OCI-LY1 (cell line): ENCODE measurements at regions not wholly inside any gene's neighbourhood (a gene's known extent, or its start where the extent isn't known, plus 50 kb on each side); places are given as distances from the start of the nearest gene placed in this dataset.
"Not testable (repeated sequence)": the region's sequence is repeated elsewhere in the genome, so short reads cannot be mapped to it uniquely, and the experiment has no call there.

Source experiments
- H2AFZ ChIP-seq: fragments of 200-600 bp; sonication (generic), shearing (Covaris generic); 2 replicates; pipeline ENCODE4 v1.6.0; 2014; ENCODE audit warnings: antibody characterized with exemption, mild to moderate bottlenecking, low read length
- H3F3A ChIP-seq: fragments of 200-600 bp; sonication (generic), shearing (Covaris generic); 2 replicates; pipeline ENCODE4 v1.6.0; 2014; ENCODE audit warnings: mild to moderate bottlenecking, antibody characterized with exemption, low read length, moderate library complexity; ENCODE audit not compliant: insufficient read depth
- H3K27ac ChIP-seq: fragments of 200-600 bp; sonication (generic); 2 replicates; pipeline ENCODE4 v1.5.1; 2014; ENCODE audit warnings: low read length, mixed run types, mild to moderate bottlenecking, low read depth; ENCODE audit not compliant: poor library complexity, severe bottlenecking
- H3K27me3 ChIP-seq: fragments of 200-600 bp; sonication (generic); 2 replicates; pipeline ENCODE4 v1.6.0; 2014; ENCODE audit warnings: antibody characterized with exemption, mild to moderate bottlenecking, low read length, moderate library complexity; ENCODE audit not compliant: insufficient read depth
- H3K36me3 ChIP-seq: fragments of 200-600 bp; sonication (generic); 2 replicates; pipeline ENCODE4 v1.6.1; 2014; ENCODE audit warnings: mild to moderate bottlenecking, antibody characterized with exemption, low read length, moderate library complexity, mixed read lengths; ENCODE audit not compliant: insufficient read depth
- H3K4me1 ChIP-seq: fragments of 200-600 bp; sonication (generic); 2 replicates; pipeline ENCODE4 v1.5.1; 2014; ENCODE audit warnings: mild to moderate bottlenecking, low read length, moderate library complexity; ENCODE audit not compliant: insufficient read depth, severe bottlenecking
- H3K4me2 ChIP-seq: fragments of 200-600 bp; sonication (generic), shearing (Covaris generic); 2 replicates; pipeline ENCODE4 v1.6.1; 2014; ENCODE audit warnings: low read length
- H3K4me3 ChIP-seq: fragments of 200-600 bp; sonication (generic); 2 replicates; pipeline ENCODE4 v1.5.1; 2014; ENCODE audit warnings: low read length, low read depth, mild to moderate bottlenecking, mixed read lengths; ENCODE audit not compliant: poor library complexity, severe bottlenecking
- H3K79me2 ChIP-seq: fragments of 200-600 bp; shearing (Covaris generic); 2 replicates; pipeline ENCODE4 v1.6.1; 2016; ENCODE audit warnings: mixed run types, low read length, mixed read lengths; ENCODE audit not compliant: insufficient read depth
- H3K9ac ChIP-seq: fragments of 200-600 bp; sonication (generic), shearing (Covaris generic); 2 replicates; pipeline ENCODE4 v1.6.1; 2014; ENCODE audit warnings: mild to moderate bottlenecking, low read length, mixed read lengths
- H3K9me2 ChIP-seq: fragments of 200-600 bp; sonication (generic), shearing (Covaris generic); 2 replicates; pipeline ENCODE4 v1.6.1; 2014; ENCODE audit warnings: low read depth, mild to moderate bottlenecking, low read length, mixed read lengths
- H3K9me3 ChIP-seq: fragments of 200-600 bp; shearing (Covaris generic); 2 replicates; pipeline ENCODE4 v1.6.1; 2014; ENCODE audit warnings: low read length, mixed read lengths
- H4K20me1 ChIP-seq: fragments of 200-600 bp; sonication (generic), shearing (Covaris generic); 2 replicates; pipeline ENCODE4 v1.6.0; 2016; ENCODE audit warnings: mild to moderate bottlenecking, low read length; ENCODE audit not compliant: insufficient read depth
- CTCF ChIP-seq: fragments of 200-600 bp; sonication (generic), shearing (Covaris generic); IDR thresholded peaks from 2 replicates; pipeline ENCODE4 v1.5.1; 2017; ENCODE audit warnings: mild to moderate bottlenecking, antibody characterized with exemption, low read length, moderate library complexity, mixed read lengths
- EZH2 ChIP-seq: fragments of 200-600 bp; sonication (generic), shearing (Covaris generic); IDR thresholded peaks from 2 replicates; pipeline ENCODE4 v1.8.0; 2017; ENCODE audit warnings: borderline replicate concordance, mixed run types, mild to moderate bottlenecking, antibody characterized with exemption, low read length, moderate library complexity, mixed read lengths

- Histone ChIP-seq H4K20me1 (no peaks in the 10 kb centered on the region), H3K4me2 (no peak overlapping the region), H3K9me2 (no peaks in the 10 kb centered on the region), H3K27me3 (0 out of 2 replicates have a peak, but pooled peaks cover 4% of the 10 kb centered on the region), H2AFZ (no peak overlapping the region), H3K4me3 (no peak overlapping the region), H3K36me3 (no peaks in the 10 kb centered on the region), H3K27ac (no peak overlapping the region), H3K9me3 (no peaks in the 10 kb centered on the region), H3K4me1 (no peaks in the 10 kb centered on the region), H3K9ac (no peak overlapping the region), H3K79me2 (no peaks in the 10 kb centered on the region), H3F3A (no peaks in the 10 kb centered on the region)
- TF ChIP-seq CTCF (no peak), EZH2 (no peak)
Observed at GRCh38 chr11:33531743-33532181, 168.9 kb downstream of the C11orf91 start.

DNA sequence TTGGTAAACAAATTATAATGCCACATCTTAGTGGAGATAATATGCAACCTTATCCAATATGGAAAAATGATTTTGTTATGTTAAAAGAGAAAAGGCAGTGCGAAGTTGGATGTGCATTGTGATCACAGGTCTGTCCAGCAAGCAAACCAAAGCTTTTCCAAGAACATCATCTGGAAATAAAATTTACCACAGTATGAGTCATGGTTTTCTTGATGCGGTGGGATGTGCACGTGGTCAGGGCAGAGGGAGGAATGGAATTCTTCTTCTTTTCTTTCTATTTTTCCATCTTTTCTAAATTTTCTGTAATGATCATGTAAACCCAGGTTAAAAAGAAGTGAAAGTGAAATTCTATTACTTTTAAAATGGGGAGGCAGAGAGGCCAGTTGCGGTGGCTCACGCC, 169.8 kb downstream of the C11orf91 start:
- no peaks in the 10 kb centered on the region for H3K9me2 ChIP-seq
- H3K27ac ChIP-seq, result no peak overlapping the region
- no peaks in the 10 kb centered on the region for H3K9me3 ChIP-seq
- no peak overlapping the region for H3K9ac ChIP-seq
- no peaks in the 10 kb centered on the region for H3K36me3 ChIP-seq
- no peak overlapping the region for H2AFZ ChIP-seq
- no peaks in the 10 kb centered on the region for H3K4me1 ChIP-seq
- no peaks in the 10 kb centered on the region for H4K20me1 ChIP-seq
- H3K4me2 ChIP-seq, result no peak overlapping the region
- H3K27me3 ChIP-seq, result 0 out of 2 replicates have a peak, but pooled peaks cover 4% of the 10 kb centered on the region
- H3K4me3 ChIP-seq, result no peak overlapping the region
- TF ChIP-seq CTCF (no peak), EZH2 (no peak)
- H3F3A ChIP-seq, result no peaks in the 10 kb centered on the region
- H3K79me2 ChIP-seq, result no peaks in the 10 kb centered on the region

DNA sequence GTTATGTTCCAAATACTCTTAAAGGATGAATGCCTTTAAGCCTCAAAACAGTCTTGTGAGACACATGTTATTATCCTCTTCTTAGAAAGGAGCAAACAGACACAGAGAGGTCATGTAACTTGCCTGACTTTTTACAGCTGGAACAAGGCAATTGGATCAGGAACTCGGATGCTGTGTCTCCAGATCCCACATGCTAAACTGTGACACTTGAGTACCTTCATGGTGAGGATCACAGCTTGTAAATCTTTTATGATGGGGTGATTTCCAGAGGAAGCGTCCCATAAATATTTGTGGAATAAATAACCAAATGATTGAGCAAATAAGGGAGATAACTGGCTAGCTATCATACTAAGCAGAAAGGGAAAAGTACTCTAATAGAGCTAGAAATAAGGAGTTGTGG, 171.2 kb downstream of the C11orf91 start:
- Histone ChIP-seq H3K27ac (no peak overlapping the region), H3K9me2 (no peaks in the 10 kb centered on the region), H3K27me3 (no peaks in the 10 kb centered on the region), H4K20me1 (no peaks in the 10 kb centered on the region), H3K9me3 (no peaks in the 10 kb centered on the region), H3K4me2 (no peak overlapping the region), H3K9ac (no peak overlapping the region), H2AFZ (no peak overlapping the region), H3K4me3 (no peak overlapping the region), H3K79me2 (no peaks in the 10 kb centered on the region), H3F3A (no peaks in the 10 kb centered on the region), H3K4me1 (no peaks in the 10 kb centered on the region), H3K36me3 (no peaks in the 10 kb centered on the region)
- TF ChIP-seq CTCF (no peak), EZH2 (no peak)

DNA sequence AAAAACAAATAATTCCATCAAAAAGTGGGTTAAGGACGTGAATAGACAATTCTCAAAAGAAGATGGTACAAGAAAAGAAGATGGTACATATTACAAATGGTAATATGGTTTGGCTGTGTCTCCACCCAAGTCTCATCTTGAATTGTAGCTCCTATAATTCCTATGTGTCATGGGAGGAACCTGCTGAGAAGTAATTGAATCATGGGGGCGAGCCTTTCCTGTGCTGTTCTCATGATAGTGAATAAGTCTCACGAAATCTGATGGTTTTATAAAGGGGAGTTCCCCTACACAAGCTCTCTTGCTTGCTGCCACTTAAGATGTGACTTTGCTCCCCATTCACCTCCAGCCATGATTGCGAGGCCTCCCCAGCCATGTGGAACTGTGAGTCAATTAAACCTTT, 172.9 kb downstream of the C11orf91 start:
- not testable (repeated sequence) for H3K4me3 ChIP-seq, H3K9ac ChIP-seq, H3K9me2 ChIP-seq, H3K4me2 ChIP-seq, H3K36me3 ChIP-seq, H3K9me3 ChIP-seq, H3K27ac ChIP-seq, H3F3A ChIP-seq, H4K20me1 ChIP-seq, H3K27me3 ChIP-seq, H3K4me1 ChIP-seq, H3K79me2 ChIP-seq, H2AFZ ChIP-seq
